DND-41 (cell line): ENCODE measurements at regions not wholly inside any gene's neighbourhood (a gene's known extent, or its start where the extent isn't known, plus 50 kb on each side); places are given as distances from the start of the nearest gene placed in this dataset.
"Not testable (repeated sequence)": the region's sequence is repeated elsewhere in the genome, so short reads cannot be mapped to it uniquely, and the experiment has no call there.

ENCODE experiments used
- CTCF ChIP-seq: IDR thresholded peaks from 2 replicates; pipeline ENCODE4 v1.5.1; 2012; ENCODE audit warnings: borderline replicate concordance, low read length, moderate library complexity, mild to moderate bottlenecking; ENCODE audit not compliant: poor library complexity, severe bottlenecking; ENCODE audit errors: extremely low read depth
- EZH2 ChIP-seq: IDR thresholded peaks from 3 replicates; pipeline ENCODE4 v1.6.1; 2012; ENCODE audit warnings: borderline replicate concordance, low read depth, mild to moderate bottlenecking, moderate library complexity, low read length, inconsistent platforms; ENCODE audit not compliant: severe bottlenecking

DNA sequence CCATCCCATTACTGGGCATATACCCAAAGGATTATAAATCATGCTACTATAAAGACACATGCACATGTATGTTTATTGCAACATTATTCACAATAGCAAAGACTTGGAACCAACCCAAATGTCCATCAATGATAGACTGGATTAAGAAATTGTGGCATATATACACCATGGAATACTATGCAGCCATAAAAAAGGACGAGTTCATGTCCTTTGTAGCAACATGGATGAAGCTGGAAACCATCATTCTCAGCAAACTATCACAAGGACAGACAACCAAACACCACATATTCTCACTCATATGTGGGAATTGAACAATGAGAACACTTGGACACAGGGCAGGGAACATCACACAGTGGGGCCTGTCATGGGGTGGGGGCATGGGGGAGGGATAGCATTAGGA is 181.5 kb upstream of the SPRY2 start:
- TF ChIP-seq CTCF, EZH2: not testable (repeated sequence)
